Skin epidermis (tissue), 12 donors: ENCODE measurements at regions not wholly inside any gene's neighbourhood (a gene's known extent, or its start where the extent isn't known, plus 50 kb on each side); places are given as distances from the start of the nearest gene placed in this dataset.

Experiments
- H3K27ac ChIP-seq, 21 experiments: fragments of 200-600 bp; sonication (generic) in 11 of 21; one replicate each; pipeline ENCODE4 v1.5.0; 2020; ENCODE audit warnings: mild to moderate bottlenecking in 3 of 21, inconsistent platforms in 2 of 21, moderate library complexity in 2 of 21
- H3K4me3 ChIP-seq, 7 experiments: fragments of 200-600 bp; sonication (generic) in 2 of 7; one replicate each; pipeline ENCODE4 v1.5.0; 2020; ENCODE audit warnings: inconsistent platforms in 2 of 7, mild to moderate bottlenecking in 2 of 7, moderate library complexity in 1 of 7

- H3K4me3 ChIP-seq: no peak overlapping the region
- no peak overlapping the region for H3K27ac ChIP-seq
These were observed 244.1 kb downstream of the POLR1F start for GRCh38 chr7:19464751-19465150.

- no peak overlapping the region for H3K4me3 ChIP-seq
- H3K27ac ChIP-seq: no peak overlapping the region
These were observed 244.6 kb downstream of the POLR1F start for GRCh38 chr7:19464241-19464640.

GRCh38 chr7:19463581-19463980 is 245.3 kb downstream of the POLR1F start:
- no peak overlapping the region for H3K27ac ChIP-seq
- no peak overlapping the region for H3K4me3 ChIP-seq

GRCh38 chr7:19455623-19456022 is 253.2 kb downstream of the POLR1F start:
- no peak overlapping the region for H3K4me3 ChIP-seq
- H3K27ac ChIP-seq: no peak overlapping the region

- Histone ChIP-seq H3K4me3 (no peak overlapping the region), H3K27ac (no peak overlapping the region)
These were observed 260.7 kb downstream of the POLR1F start for GRCh38 chr7:19448091-19448490.

GRCh38 chr7:19442016-19442785 is 266.6 kb downstream of the POLR1F start:
- Histone ChIP-seq H3K4me3 (no peak overlapping the region), H3K27ac (no peak overlapping the region)

GRCh38 chr7:19439517-19439916 is 269.3 kb downstream of the POLR1F start:
- Histone ChIP-seq H3K4me3 (no peak overlapping the region), H3K27ac (no peak overlapping the region)

- H3K4me3 ChIP-seq: no peak overlapping the region
- H3K27ac ChIP-seq: no peak overlapping the region
These were observed 271.4 kb downstream of the POLR1F start for GRCh38 chr7:19437446-19437845.

- no peak overlapping the region for H3K27ac ChIP-seq
- no peak overlapping the region for H3K4me3 ChIP-seq
These were observed 280.9 kb downstream of the POLR1F start for GRCh38 chr7:19427944-19428343.

- Histone ChIP-seq H3K27ac (no peak overlapping the region), H3K4me3 (no peak overlapping the region)
These were observed 276.6 kb upstream of the FERD3L start for GRCh38 chr7:19421861-19422260.

GRCh38 chr7:19417231-19417630 is 272.0 kb upstream of the FERD3L start:
- no peak overlapping the region for H3K27ac ChIP-seq
- no peak overlapping the region for H3K4me3 ChIP-seq

GRCh38 chr7:19415123-19415522 is 269.9 kb upstream of the FERD3L start:
- Histone ChIP-seq H3K4me3 (no peak overlapping the region), H3K27ac (no peak overlapping the region)

- H3K27ac ChIP-seq: no peak overlapping the region
- no peak overlapping the region for H3K4me3 ChIP-seq
These were observed 268.3 kb upstream of the FERD3L start for GRCh38 chr7:19413443-19413965.

GRCh38 chr7:19410691-19411090 is 265.5 kb upstream of the FERD3L start:
- H3K27ac ChIP-seq: no peak overlapping the region
- no peak overlapping the region for H3K4me3 ChIP-seq

- no peak overlapping the region for H3K27ac ChIP-seq
- no peak overlapping the region for H3K4me3 ChIP-seq
These were observed 264.9 kb upstream of the FERD3L start for GRCh38 chr7:19410106-19410505.

- Histone ChIP-seq H3K27ac (no peak overlapping the region), H3K4me3 (no peak overlapping the region)
These were observed 263.5 kb upstream of the FERD3L start for GRCh38 chr7:19408706-19409220.

GRCh38 chr7:19407270-19407669 is 262.0 kb upstream of the FERD3L start:
- no peak overlapping the region for H3K27ac ChIP-seq
- H3K4me3 ChIP-seq: no peak overlapping the region

- H3K27ac ChIP-seq: peak overlapping the region in 1 of 21 experiments; percentile 58
- no peak overlapping the region for H3K4me3 ChIP-seq
These were observed 260.3 kb upstream of the FERD3L start for GRCh38 chr7:19405541-19405940.

GRCh38 chr7:19404912-19405329 is 259.7 kb upstream of the FERD3L start:
- Histone ChIP-seq H3K4me3 (no peak overlapping the region), H3K27ac (peak overlapping the region in 1 of 21 experiments; percentile 58)

GRCh38 chr7:19403691-19404090 is 258.5 kb upstream of the FERD3L start:
- Histone ChIP-seq H3K4me3 (no peak overlapping the region), H3K27ac (no peak overlapping the region)

- H3K4me3 ChIP-seq: no peak overlapping the region
- H3K27ac ChIP-seq: no peak overlapping the region
These were observed 256.2 kb upstream of the FERD3L start for GRCh38 chr7:19401461-19401860.
